NCI-H460 (cell line): ENCODE measurements at regions not wholly inside any gene's neighbourhood (a gene's known extent, or its start where the extent isn't known, plus 50 kb on each side); places are given as distances from the start of the nearest gene placed in this dataset.

Source experiments
- DNase-seq: peaks from one replicate; pipeline ENCODE4 v3.0.0-alpha.2; 2016; ENCODE audit warnings: low read depth; ENCODE audit errors: extremely low read depth

- no peak for DNase-seq
These were observed 378.4 kb upstream of the FSHR start for GRCh38 chr2:49532702-49533101.

- no peak for DNase-seq
These were observed 361.9 kb upstream of the FSHR start for GRCh38 chr2:49515996-49516782.

- DNase-seq: no peak
These were observed 359.9 kb upstream of the FSHR start for GRCh38 chr2:49514201-49514600.

GRCh38 chr2:49490710-49491109, 336.4 kb upstream of the FSHR start:
- DNase-seq: no peak

GRCh38 chr2:49487139-49487538, 332.8 kb upstream of the FSHR start:
- no peak for DNase-seq

- no peak for DNase-seq
These were observed 326.2 kb upstream of the FSHR start for GRCh38 chr2:49480520-49480919.

- no peak for DNase-seq
These were observed 311.0 kb upstream of the FSHR start for GRCh38 chr2:49465157-49465831.

- DNase-seq: no peak
These were observed 305.1 kb upstream of the FSHR start for GRCh38 chr2:49459314-49459993.

GRCh38 chr2:49444005-49444404, 289.7 kb upstream of the FSHR start:
- no peak for DNase-seq

GRCh38 chr2:49426996-49427395, 272.7 kb upstream of the FSHR start:
- no peak for DNase-seq

- no peak for DNase-seq
These were observed 261.9 kb upstream of the FSHR start for GRCh38 chr2:49416252-49416651.

GRCh38 chr2:49404108-49404507, 249.8 kb upstream of the FSHR start:
- no peak for DNase-seq

GRCh38 chr2:49403637-49404036, 249.3 kb upstream of the FSHR start:
- no peak for DNase-seq

GRCh38 chr2:49379406-49379805, 225.1 kb upstream of the FSHR start:
- DNase-seq: no peak

- DNase-seq: no peak
These were observed 216.9 kb upstream of the FSHR start for GRCh38 chr2:49371128-49371701.

GRCh38 chr2:49369650-49370049, 215.3 kb upstream of the FSHR start:
- no peak for DNase-seq

GRCh38 chr2:49369101-49369500, 214.8 kb upstream of the FSHR start:
- DNase-seq: no peak

GRCh38 chr2:49367003-49367402, 212.7 kb upstream of the FSHR start:
- no peak for DNase-seq

- no peak for DNase-seq
These were observed 206.1 kb upstream of the FSHR start for GRCh38 chr2:49360407-49360767.

GRCh38 chr2:49359721-49360406, 205.5 kb upstream of the FSHR start:
- no peak for DNase-seq

GRCh38 chr2:49355611-49356010, 201.3 kb upstream of the FSHR start:
- no peak for DNase-seq
